Activated T-helper 2 cell treated with anti-CD3 and anti-CD28 coated beads, Interferon-gamma antibody, Interleukin-2, Interleukin-4, amounts not matched to agents 10 μg/mL and 5 μg/mL and 100 μg/mL, durations not matched to agents 14 hours and 24 hours and 36 hours (primary cell): ENCODE measurements at regions not wholly inside any gene's neighbourhood (a gene's known extent, or its start where the extent isn't known, plus 50 kb on each side); places are given as distances from the start of the nearest gene placed in this dataset.

Source experiments
- DNase-seq: peaks from one replicate; pipeline ENCODE4 v3.0.0; 2021; ENCODE audit warnings: low spot score
- H3K27ac Mint-ChIP-seq: one replicate; pipeline ENCODE4 v1.8.0; 2021; ENCODE audit warnings: mixed read lengths
- H3K27me3 Mint-ChIP-seq: one replicate; pipeline ENCODE4 v1.8.0; 2021; ENCODE audit warnings: low read depth, mixed read lengths
- H3K36me3 Mint-ChIP-seq: one replicate; pipeline ENCODE4 v1.8.0; 2021; ENCODE audit warnings: low read depth, mixed read lengths
- H3K4me1 Mint-ChIP-seq: one replicate; pipeline ENCODE4 v1.8.0; 2021; ENCODE audit warnings: low read depth, mixed read lengths
- H3K4me3 Mint-ChIP-seq: one replicate; pipeline ENCODE4 v1.8.0; 2021; ENCODE audit warnings: low read depth, mild to moderate bottlenecking, moderate library complexity, mixed read lengths
- H3K9me3 Mint-ChIP-seq: one replicate; pipeline ENCODE4 v1.8.0; 2021; ENCODE audit warnings: mixed read lengths
- intact Hi-C: fragments of 100-400 bp; cut with micrococcal nuclease; formaldehyde crosslinking; loops from one replicate; pipeline ENCODE4 v1.15.1; 2023

DNA sequence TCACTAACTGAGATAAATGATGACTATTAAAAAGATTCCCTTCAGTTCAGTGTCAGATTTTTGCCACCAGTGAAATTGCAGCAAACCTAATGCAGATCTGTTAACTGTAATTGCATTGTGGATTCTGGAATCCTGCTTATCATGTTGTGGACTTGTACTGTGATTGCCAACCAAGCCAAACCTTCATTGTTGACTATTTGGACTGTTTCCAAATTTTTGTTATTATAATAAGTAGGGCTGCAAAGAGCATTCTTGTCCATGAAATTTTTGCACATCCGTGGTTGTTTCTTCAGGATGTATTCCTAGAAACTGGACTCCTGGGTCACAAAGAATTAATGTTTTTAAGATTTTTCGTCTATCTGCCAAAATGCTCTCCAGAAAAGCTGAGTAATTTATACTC is 281.6 kb upstream of the ZMIZ1 start:
- intact Hi-C loops, result no loop called here
- H3K4me3 Mint-ChIP-seq, result no peak overlapping the region
- H3K9me3 Mint-ChIP-seq, result no peaks in the 10 kb centered on the region
- no peaks in the 10 kb centered on the region for H3K36me3 Mint-ChIP-seq
- H3K27ac Mint-ChIP-seq, result no peak overlapping the region
- H3K4me1 Mint-ChIP-seq, result no peaks in the 10 kb centered on the region
- peaks cover 4% of the 10 kb centered on the region for H3K27me3 Mint-ChIP-seq
- DNase-seq, result no peak

DNA sequence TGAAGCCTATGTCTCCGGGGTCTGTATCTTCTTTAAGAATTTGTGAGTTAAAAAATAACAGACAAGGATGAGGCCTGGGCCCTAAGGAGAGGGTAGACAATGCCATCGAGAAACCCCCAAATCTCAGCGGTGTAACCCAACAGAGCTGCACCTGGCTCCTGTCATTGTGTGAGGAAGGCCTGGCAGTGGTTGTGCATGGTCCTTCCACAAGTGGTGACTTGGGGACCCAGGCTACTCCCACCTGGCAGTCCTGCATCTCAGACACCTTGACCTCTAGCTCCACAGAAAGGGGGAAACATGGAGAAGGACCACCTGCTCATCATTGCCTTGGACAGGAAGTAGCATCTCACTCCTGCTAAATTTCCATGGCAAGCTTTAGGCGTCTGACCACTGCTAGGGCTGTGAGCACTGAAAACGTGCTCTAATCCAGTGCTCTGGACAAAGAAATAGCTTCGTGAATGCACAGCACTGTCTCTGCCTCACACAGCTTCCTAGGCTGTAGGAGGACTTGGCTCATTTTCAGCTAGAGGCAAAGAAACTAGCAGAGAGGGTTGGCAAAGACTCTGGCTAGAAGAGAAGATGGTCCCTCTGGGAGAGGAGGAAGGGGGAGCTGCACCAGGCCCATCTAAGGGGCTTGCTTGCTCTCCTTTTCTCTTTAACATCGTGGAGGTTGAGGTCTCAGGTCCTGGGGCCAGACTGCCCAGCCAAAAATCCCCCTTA is 273.9 kb upstream of the ZMIZ1 start:
- no peaks in the 10 kb centered on the region for H3K9me3 Mint-ChIP-seq
- no peak overlapping the region for H3K4me3 Mint-ChIP-seq
- intact Hi-C loops, result no loop called here
- H3K4me1 Mint-ChIP-seq, result no peaks in the 10 kb centered on the region
- no peak overlapping the region for H3K27ac Mint-ChIP-seq
- no peaks in the 10 kb centered on the region for H3K36me3 Mint-ChIP-seq
- DNase-seq, result no peak
- peaks cover 5% of the 10 kb centered on the region for H3K27me3 Mint-ChIP-seq

DNA sequence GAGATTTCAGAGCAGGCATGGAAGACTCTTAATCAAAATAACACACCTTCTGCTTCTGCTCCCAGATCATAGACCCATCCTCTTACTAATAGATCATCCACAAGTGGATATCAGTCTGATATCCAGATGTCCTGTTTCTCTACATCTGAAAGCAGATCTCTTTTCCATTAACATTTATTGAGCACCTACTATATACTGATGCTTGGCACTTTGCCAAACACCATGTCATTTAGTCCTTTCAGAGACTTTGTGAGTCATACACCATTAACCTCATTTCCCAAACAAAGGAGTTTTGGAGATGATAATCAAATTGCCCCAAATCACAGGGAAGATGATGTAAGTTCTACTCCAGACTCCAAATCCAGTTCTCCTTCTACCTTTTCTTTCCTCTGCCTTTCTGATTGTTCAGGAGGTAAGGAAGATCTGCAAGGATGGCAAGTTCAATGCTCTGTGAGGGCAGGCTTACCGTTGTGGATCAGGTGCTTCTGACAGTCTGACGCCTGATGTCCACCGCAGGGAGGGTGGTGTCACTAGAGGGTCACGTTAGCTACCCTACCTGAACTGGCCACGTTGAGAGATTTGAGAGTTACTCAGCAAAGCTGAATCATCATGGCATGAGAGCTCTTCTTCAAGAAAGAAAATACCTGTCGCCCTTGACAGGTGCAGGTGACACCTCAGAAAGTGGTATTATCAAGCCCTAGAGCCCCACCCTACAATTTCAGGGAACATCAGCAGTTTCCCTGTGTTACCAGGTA is 269.6 kb upstream of the ZMIZ1 start:
- H3K36me3 Mint-ChIP-seq, result no peaks in the 10 kb centered on the region
- peaks cover 4% of the 10 kb centered on the region for H3K27me3 Mint-ChIP-seq
- no peak for DNase-seq
- H3K4me3 Mint-ChIP-seq, result no peak overlapping the region
- no peaks in the 10 kb centered on the region for H3K4me1 Mint-ChIP-seq
- H3K9me3 Mint-ChIP-seq, result no peaks in the 10 kb centered on the region
- intact Hi-C loops, result no loop called here
- H3K27ac Mint-ChIP-seq, result no peak overlapping the region

DNA sequence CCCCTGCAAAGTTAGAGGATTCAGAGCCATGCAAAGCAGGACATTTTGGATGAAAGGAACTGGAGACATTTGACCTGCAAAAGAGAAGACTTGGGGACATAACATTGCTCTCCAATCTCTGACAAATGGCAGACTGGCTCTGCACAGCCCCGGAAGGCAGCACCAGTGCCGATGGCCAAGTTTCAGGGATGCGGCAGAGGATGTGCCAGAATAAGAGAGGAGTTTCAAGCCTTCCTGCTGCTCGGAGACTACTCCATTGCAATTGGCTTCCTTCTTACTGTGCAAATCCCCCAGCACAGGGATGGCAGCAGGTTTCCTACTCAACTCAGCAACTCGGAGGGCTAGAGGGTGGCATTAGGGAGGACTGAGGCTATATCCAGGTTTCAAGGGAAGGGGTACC is 268.8 kb upstream of the ZMIZ1 start:
- no peaks in the 10 kb centered on the region for H3K9me3 Mint-ChIP-seq
- no peaks in the 10 kb centered on the region for H3K4me1 Mint-ChIP-seq
- H3K27ac Mint-ChIP-seq, result no peak overlapping the region
- no peaks in the 10 kb centered on the region for H3K36me3 Mint-ChIP-seq
- no peak for DNase-seq
- no peak overlapping the region for H3K4me3 Mint-ChIP-seq
- H3K27me3 Mint-ChIP-seq, result peaks cover 4% of the 10 kb centered on the region
- intact Hi-C loops, result no loop called here

DNA sequence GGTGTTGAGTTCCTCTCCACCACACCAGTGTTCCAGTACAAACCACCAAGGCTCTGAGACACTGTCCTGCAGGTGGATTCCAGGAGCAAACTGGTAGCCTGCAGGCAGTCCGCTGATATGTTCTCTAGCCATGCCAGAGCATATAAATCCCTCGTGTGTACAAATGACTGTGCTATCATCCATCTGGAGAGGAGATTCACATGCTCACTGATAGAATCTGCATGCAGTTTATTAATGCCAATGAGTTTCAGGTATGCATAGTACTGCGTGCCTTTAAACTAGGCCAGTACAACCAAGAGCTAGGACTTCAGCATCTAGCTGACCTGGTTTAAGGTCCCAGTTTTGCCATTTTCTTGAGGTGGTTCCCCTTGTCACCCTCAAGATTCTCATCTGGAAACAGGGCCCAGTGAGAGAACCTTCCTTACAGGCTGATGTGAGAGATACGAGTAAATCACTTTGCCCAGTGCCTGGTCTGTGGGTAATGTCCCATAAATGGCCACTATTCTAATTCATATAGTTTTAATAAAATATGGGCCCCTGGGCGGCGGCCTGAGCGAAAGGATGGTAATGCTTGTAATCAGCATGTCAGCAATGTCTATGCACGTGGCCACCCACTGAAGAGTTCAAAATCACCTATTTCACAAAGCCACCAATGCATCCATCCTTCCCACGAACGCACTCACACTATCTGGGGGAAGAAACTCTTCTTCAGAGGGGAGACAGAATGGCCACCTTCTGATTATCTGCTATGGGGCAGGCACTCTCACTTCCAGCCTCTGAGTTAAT is 268.0 kb upstream of the ZMIZ1 start:
- DNase-seq, result no peak
- H3K27me3 Mint-ChIP-seq, result peaks cover 4% of the 10 kb centered on the region

DNA sequence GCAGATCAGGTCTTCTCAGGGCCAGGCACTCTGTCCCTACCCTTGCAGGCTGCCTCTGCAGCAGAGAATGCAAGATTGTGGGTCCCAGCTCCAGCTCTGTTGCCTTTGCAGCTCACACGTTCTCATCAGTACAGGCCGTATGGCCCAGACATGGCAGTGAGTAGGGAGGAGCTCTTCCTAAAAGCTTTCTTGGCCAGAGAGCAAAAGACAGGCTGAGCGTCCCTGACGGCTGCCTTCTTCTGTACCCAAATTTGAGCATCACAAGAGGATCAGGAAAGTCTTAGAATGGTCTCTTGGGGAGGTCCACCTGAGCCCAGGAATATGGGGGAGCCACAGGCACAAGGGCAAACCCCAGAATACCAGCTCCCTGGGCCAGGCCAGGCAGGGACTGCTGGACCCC is 266.3 kb upstream of the ZMIZ1 start:
- Mint-ChIP-seq H3K4me1 (no peaks in the 10 kb centered on the region), H3K4me3 (no peak overlapping the region), H3K9me3 (no peaks in the 10 kb centered on the region), H3K27me3 (peaks cover 4% of the 10 kb centered on the region), H3K27ac (no peak overlapping the region), H3K36me3 (no peaks in the 10 kb centered on the region)
- no peak for DNase-seq
- intact Hi-C loops, result no loop called here

More for the DNA sequence above, 268.0 kb upstream of the ZMIZ1 start:
- Mint-ChIP-seq H3K9me3 (no peaks in the 10 kb centered on the region), H3K4me3 (no peak overlapping the region), H3K4me1 (no peaks in the 10 kb centered on the region), H3K36me3 (no peaks in the 10 kb centered on the region), H3K27ac (no peak overlapping the region)
- intact Hi-C loops, result no loop called here

DNA sequence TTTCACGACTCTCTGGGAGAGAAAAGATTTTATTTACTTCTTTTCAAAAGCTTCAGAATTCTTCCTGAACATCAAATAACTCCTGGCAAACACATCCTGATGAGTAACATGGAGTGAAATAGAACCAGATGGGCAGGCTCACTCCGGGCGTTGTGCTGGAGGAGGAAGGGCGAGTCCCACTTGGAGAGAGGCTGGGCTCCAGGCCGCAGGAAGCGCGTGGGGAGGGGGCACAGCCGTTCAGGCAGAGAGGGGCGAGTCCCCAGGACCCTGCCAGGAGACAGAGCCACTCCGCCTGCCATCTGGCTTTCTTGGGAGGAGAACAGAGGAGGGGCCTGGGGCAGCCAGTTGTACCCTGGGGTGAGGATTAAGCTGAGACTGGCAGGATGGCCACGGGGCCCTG is 265.9 kb upstream of the ZMIZ1 start:
- intact Hi-C loops, result no loop called here
- H3K36me3 Mint-ChIP-seq, result no peaks in the 10 kb centered on the region
- no peak overlapping the region for H3K4me3 Mint-ChIP-seq
- DNase-seq, result no peak
- H3K9me3 Mint-ChIP-seq, result no peaks in the 10 kb centered on the region
- no peak overlapping the region for H3K27ac Mint-ChIP-seq
- peaks cover 4% of the 10 kb centered on the region for H3K27me3 Mint-ChIP-seq
- no peaks in the 10 kb centered on the region for H3K4me1 Mint-ChIP-seq

DNA sequence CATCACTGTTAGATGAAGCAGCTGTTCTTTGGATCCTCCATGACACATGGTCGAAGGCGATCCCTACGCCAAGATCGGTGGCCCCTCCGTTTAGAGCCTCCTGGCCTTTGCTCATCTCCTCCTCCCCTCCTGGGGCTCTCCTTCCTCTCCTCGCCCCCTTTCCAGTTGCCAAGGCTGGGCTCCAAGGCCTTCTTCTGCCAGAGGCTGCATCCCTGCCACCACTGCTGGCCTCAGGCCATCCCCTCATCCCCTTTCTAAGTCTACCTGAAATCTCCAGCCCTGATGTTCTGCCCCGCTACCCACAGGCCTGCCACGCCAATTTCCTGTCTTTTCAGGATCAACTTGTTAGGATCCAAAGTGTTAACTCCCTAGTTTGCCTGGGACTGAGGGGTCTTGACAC is 265.1 kb upstream of the ZMIZ1 start:
- Mint-ChIP-seq H3K27me3 (peaks cover 2% of the 10 kb centered on the region), H3K36me3 (no peaks in the 10 kb centered on the region), H3K4me3 (no peak overlapping the region), H3K27ac (no peak overlapping the region), H3K9me3 (no peaks in the 10 kb centered on the region), H3K4me1 (no peaks in the 10 kb centered on the region)
- no peak for DNase-seq
- intact Hi-C loops, result no loop called here

DNA sequence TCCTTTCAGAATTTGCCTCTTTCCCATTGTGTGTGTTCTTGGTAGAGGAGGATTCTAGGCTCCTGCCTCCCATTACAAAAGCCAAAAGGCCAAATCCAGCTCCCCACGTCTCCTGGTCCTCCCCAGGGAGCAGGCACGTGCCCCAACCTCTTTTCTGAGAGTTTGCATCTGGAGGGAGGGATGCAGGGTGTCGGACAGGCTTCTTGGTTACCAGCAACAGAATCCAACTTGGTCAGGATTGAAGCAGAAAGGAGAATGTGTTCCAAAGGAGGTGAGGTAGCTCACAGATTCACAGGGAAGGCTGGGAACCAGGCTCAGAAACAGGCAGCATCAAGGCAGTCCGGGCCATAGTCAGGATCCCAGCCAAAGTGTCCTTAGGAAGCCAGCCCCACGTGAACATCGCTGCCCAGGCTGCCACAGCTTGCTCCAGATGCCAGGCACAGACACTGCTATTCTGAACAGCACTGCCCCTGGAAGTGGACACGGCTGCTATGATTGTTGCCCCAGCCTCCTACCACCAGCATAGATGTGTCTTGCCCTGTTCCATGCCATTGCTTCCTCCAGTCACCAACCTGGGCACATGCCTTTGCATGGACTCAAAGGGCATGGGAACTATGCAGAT is 264.2 kb upstream of the ZMIZ1 start:
- DNase-seq, result no peak
- H3K27ac Mint-ChIP-seq, result no peak overlapping the region
- H3K27me3 Mint-ChIP-seq, result no peaks in the 10 kb centered on the region
- no peak overlapping the region for H3K4me3 Mint-ChIP-seq
- H3K4me1 Mint-ChIP-seq, result no peaks in the 10 kb centered on the region
- H3K36me3 Mint-ChIP-seq, result no peaks in the 10 kb centered on the region
- intact Hi-C loops, result no loop called here
- H3K9me3 Mint-ChIP-seq, result no peaks in the 10 kb centered on the region

DNA sequence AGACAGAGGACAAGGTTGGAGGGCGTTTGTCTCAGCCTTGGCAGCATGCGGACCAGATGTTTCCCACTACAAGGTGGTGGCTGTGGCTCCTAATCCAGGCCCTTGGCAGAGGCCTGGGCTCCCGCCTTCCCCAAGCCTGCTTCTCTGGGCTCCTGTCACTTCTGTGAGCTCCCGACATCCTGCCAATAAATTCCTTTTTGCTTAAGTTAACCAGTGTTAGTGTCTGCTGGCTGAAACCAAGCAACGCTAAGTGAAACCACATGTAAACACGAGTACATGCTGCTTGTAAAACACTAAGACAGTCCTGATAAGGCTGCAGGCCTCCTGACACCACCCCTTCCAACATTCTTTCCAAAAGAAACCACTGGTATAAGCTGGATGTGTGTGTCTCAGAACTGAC is 263.6 kb upstream of the ZMIZ1 start:
- Mint-ChIP-seq H3K9me3 (no peaks in the 10 kb centered on the region), H3K36me3 (no peaks in the 10 kb centered on the region), H3K4me3 (no peak overlapping the region), H3K4me1 (no peaks in the 10 kb centered on the region), H3K27ac (no peak overlapping the region), H3K27me3 (no peaks in the 10 kb centered on the region)
- no peak for DNase-seq
- intact Hi-C loops, result no loop called here

DNA sequence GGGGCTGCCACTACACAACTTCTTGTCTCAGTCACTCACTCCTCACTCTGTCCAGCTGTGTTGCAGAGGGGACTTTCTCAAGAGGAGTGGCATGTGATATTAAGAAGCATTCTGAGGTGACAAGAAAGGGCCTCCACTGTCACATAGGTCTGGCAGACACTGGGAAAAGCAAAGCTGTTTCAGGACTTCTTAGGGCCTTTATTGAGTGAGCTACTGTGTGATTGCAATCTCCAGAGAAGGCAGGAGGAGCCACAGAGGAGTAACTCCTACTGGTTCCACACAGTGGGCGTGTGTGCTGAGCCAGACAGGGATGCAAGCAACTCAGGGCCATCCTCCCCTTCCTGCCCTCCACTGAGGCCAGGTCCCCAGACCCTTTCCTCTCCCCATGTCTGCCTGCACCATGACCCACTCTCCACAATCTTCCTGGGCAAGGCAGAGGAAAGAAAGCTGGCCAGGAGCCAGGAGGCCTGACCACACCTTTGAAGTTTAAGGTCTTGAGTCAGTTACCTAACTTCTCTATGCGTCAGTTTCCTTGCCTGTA is 262.0 kb upstream of the ZMIZ1 start:
- DNase-seq, result no peak
- Mint-ChIP-seq H3K36me3 (no peaks in the 10 kb centered on the region), H3K27me3 (no peaks in the 10 kb centered on the region), H3K27ac (no peak overlapping the region), H3K9me3 (no peaks in the 10 kb centered on the region), H3K4me3 (no peak overlapping the region), H3K4me1 (no peaks in the 10 kb centered on the region)
- intact Hi-C loops, result no loop called here

DNA sequence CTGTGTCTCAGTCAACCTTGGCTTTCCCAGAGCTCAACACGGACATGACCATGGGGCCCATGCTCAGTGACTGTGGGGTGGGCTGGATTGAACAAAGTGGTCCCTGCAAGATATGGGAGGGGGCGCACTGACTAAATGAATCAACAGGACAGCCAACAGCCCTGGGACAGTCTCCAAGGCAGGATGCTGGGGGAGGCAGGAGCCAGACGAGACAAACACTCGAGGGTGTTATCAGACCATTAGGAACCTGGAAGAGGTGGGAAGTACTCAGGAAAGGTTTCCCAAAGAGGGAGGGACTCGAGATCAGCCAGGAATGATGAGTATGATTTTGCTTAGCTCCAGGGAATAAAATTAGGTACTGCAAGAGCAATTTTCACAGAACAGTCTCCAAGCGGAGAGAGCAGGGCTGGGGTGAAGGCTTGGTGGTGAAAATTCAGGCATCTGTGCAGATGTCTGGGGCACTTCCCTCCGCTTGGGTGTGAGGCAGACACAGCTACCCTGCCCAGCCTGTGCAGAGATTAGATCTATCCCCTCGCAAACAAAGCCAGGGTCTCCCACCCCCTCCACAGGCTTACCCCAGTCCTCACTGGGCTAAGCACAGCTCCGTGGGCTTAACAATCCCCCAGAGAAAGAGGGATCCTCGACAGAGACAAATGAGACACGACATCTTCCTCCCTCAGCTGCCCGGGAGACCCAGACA is 261.1 kb upstream of the ZMIZ1 start:
- no peak overlapping the region for H3K4me3 Mint-ChIP-seq
- H3K36me3 Mint-ChIP-seq, result no peaks in the 10 kb centered on the region
- H3K9me3 Mint-ChIP-seq, result no peaks in the 10 kb centered on the region
- DNase-seq, result no peak
- H3K4me1 Mint-ChIP-seq, result no peaks in the 10 kb centered on the region
- no peak overlapping the region for H3K27ac Mint-ChIP-seq
- intact Hi-C loops, result no loop called here
- peaks cover 7% of the 10 kb centered on the region for H3K27me3 Mint-ChIP-seq
